ENCODE measurements at regions not wholly inside any gene's neighbourhood (a gene's known extent, or its start where the extent isn't known, plus 50 kb on each side); places are given as distances from the start of the nearest gene placed in this dataset.

- Histone ChIP-seq H2AFZ (ENCODE audit: control insufficient read depth, low read length) (no peak overlapping the region), H3K9me1 (ENCODE audit: control insufficient read depth, extremely low read depth, insufficient read depth, low read length) (no peaks in the 10 kb centered on the region), H4K20me1 (ENCODE audit: control insufficient read depth, extremely low read depth, insufficient read depth, low read length) (no peaks in the 10 kb centered on the region), H3K4me1 (ENCODE audit: control insufficient read depth, extremely low read depth, insufficient read depth, low read length) (no peaks in the 10 kb centered on the region), H3K27ac (ENCODE audit: control insufficient read depth, insufficient read depth, low read length) (no peak overlapping the region), H3K36me3 (ENCODE audit: control insufficient read depth in 2 of 2, extremely low read depth in 1 of 2, insufficient read depth in 2 of 2, low read length in 2 of 2) (no peaks in the 10 kb centered on the region), H3K27me3 (ENCODE audit: control insufficient read depth, extremely low read depth, insufficient read depth, low read length) (no peaks in the 10 kb centered on the region), H3K9me3 (ENCODE audit: control insufficient read depth, low read depth, low read length) (no peaks in the 10 kb centered on the region), H3K4me2 (ENCODE audit: control insufficient read depth, extremely low read depth, insufficient read depth, low read depth, low read length) (no peak overlapping the region), H3K9ac (ENCODE audit: control insufficient read depth, extremely low read depth, insufficient read depth, low read length) (no peak overlapping the region), H3K79me2 (ENCODE audit: control insufficient read depth, insufficient read depth, low read length) (no peaks in the 10 kb centered on the region), H3K4me3 (ENCODE audit: control insufficient read depth in 2 of 3, extremely low read depth in 1 of 3, insufficient read depth in 2 of 3, low read depth in 1 of 3, low read length in 3 of 3) (no peak overlapping the region)
- dilution Hi-C loops (cut with MboI; ENCODE audit: extremely low pct_ligation_motif_present, low sequenced_read_pairs), result no loop called here
- TF ChIP-seq CTCF (optimal IDR thresholded peaks at IDR 0.05 in 1 of 3, IDR thresholded peaks at IDR 0.05 in 1 of 3, conservative IDR thresholded peaks at IDR 0.05 in 1 of 3; ENCODE audit: extremely low read depth in 1 of 3, insufficient read depth in 2 of 3, low read length in 3 of 3), result no peak
- TF ChIP-seq EZH2 (IDR thresholded peaks at IDR 0.05; ENCODE audit: low read length), result no peak
- no peak for DNase-seq (ENCODE audit: low read depth, low spot score)
- FAIRE-seq, result no peak
These were observed 92.3 kb upstream of the TMEM168 start for GRCh38 chr7:112882511-112882910.

GRCh38 chr7:112882022-112882421 lies 91.8 kb upstream of the TMEM168 start:
- Histone ChIP-seq H3K4me3 (ENCODE audit: control insufficient read depth in 2 of 3, extremely low read depth in 1 of 3, insufficient read depth in 2 of 3, low read depth in 1 of 3, low read length in 3 of 3) (no peak overlapping the region), H3K4me1 (ENCODE audit: control insufficient read depth, extremely low read depth, insufficient read depth, low read length) (no peaks in the 10 kb centered on the region), H3K27me3 (ENCODE audit: control insufficient read depth, extremely low read depth, insufficient read depth, low read length) (no peaks in the 10 kb centered on the region), H3K9me1 (ENCODE audit: control insufficient read depth, extremely low read depth, insufficient read depth, low read length) (no peaks in the 10 kb centered on the region), H3K79me2 (ENCODE audit: control insufficient read depth, insufficient read depth, low read length) (no peaks in the 10 kb centered on the region), H3K27ac (ENCODE audit: control insufficient read depth, insufficient read depth, low read length) (no peak overlapping the region), H3K4me2 (ENCODE audit: control insufficient read depth, extremely low read depth, insufficient read depth, low read depth, low read length) (no peak overlapping the region), H4K20me1 (ENCODE audit: control insufficient read depth, extremely low read depth, insufficient read depth, low read length) (no peaks in the 10 kb centered on the region), H2AFZ (ENCODE audit: control insufficient read depth, low read length) (no peak overlapping the region), H3K9ac (ENCODE audit: control insufficient read depth, extremely low read depth, insufficient read depth, low read length) (no peak overlapping the region), H3K36me3 (ENCODE audit: control insufficient read depth in 2 of 2, extremely low read depth in 1 of 2, insufficient read depth in 2 of 2, low read length in 2 of 2) (no peaks in the 10 kb centered on the region), H3K9me3 (ENCODE audit: control insufficient read depth, low read depth, low read length) (no peaks in the 10 kb centered on the region)
- FAIRE-seq (no peak), DNase-seq (ENCODE audit: low read depth, low spot score) (no peak)
- TF ChIP-seq EZH2 (IDR thresholded peaks at IDR 0.05; ENCODE audit: low read length), result no peak
- TF ChIP-seq CTCF (optimal IDR thresholded peaks at IDR 0.05 in 1 of 3, IDR thresholded peaks at IDR 0.05 in 1 of 3, conservative IDR thresholded peaks at IDR 0.05 in 1 of 3; ENCODE audit: extremely low read depth in 1 of 3, insufficient read depth in 2 of 3, low read length in 3 of 3), result no peak
- dilution Hi-C loops (cut with MboI; ENCODE audit: extremely low pct_ligation_motif_present, low sequenced_read_pairs), result no loop called here

All from keratinocyte (primary cell).